Fibroblast of lung (primary cell): ENCODE measurements at regions not wholly inside any gene's neighbourhood (a gene's known extent, or its start where the extent isn't known, plus 50 kb on each side); places are given as distances from the start of the nearest gene placed in this dataset.

Experiments
- DNase-seq, 2 donors: peaks; one replicate each; pipeline versions ENCODE4 v3.0.0 to v3.0.0-alpha.2; 2010; ENCODE audit warnings: low read depth in 2 of 2
- H2AFZ ChIP-seq: 2 replicates; pipeline ENCODE4 v1.5.1; 2012; ENCODE audit warnings: low read length, control low read depth, inconsistent platforms
- H3K27ac ChIP-seq: 2 replicates; pipeline ENCODE4 v1.5.1; 2011; ENCODE audit warnings: low read length, control low read depth; ENCODE audit not compliant: insufficient read depth
- H3K27me3 ChIP-seq: 2 replicates; pipeline ENCODE4 v1.5.1; 2011; ENCODE audit warnings: mild to moderate bottlenecking, low read length; ENCODE audit not compliant: control insufficient read depth, insufficient read depth
- H3K36me3 ChIP-seq: 2 replicates; pipeline ENCODE4 v1.5.1; 2011; ENCODE audit warnings: low read length; ENCODE audit not compliant: control insufficient read depth, insufficient read depth
- H3K4me1 ChIP-seq: 2 replicates; pipeline ENCODE4 v1.5.1; 2011; ENCODE audit warnings: low read length; ENCODE audit not compliant: control insufficient read depth, insufficient read depth; ENCODE audit errors: extremely low read depth
- H3K4me2 ChIP-seq: 2 replicates; pipeline ENCODE4 v1.5.1; 2011; ENCODE audit warnings: low read length, control low read depth; ENCODE audit not compliant: insufficient read depth; ENCODE audit errors: extremely low read depth
- H3K4me3 ChIP-seq, 4 experiments: fragments of 200-600 bp in 1 of 4; sonication (generic) in 1 of 4; replicated peaks in 1 of 4; 2 replicates each; pipeline ENCODE4 v1.5.1; 2011 to 2016; ENCODE audit warnings: low read length in 4 of 4, low read depth in 3 of 4, mild to moderate bottlenecking in 3 of 4, control low read depth in 2 of 4, inconsistent platforms in 1 of 4, mixed read lengths in 1 of 4; ENCODE audit not compliant: insufficient read depth in 1 of 4; ENCODE audit errors: control extremely low read depth in 1 of 4
- H3K79me2 ChIP-seq: 2 replicates; pipeline ENCODE4 v1.5.1; 2012; ENCODE audit warnings: mild to moderate bottlenecking, low read length, inconsistent platforms; ENCODE audit not compliant: control insufficient read depth, insufficient read depth
- H3K9ac ChIP-seq: 2 replicates; pipeline ENCODE4 v1.5.1; 2011; ENCODE audit warnings: mild to moderate bottlenecking, low read length, control low read depth; ENCODE audit not compliant: insufficient read depth
- H3K9me3 ChIP-seq: 2 replicates; pipeline ENCODE4 v1.5.1; 2012; ENCODE audit warnings: low read depth, low read length; ENCODE audit not compliant: control insufficient read depth, insufficient read depth
- H4K20me1 ChIP-seq: 2 replicates; pipeline ENCODE4 v1.5.1; 2011; ENCODE audit warnings: low read length; ENCODE audit not compliant: control insufficient read depth, insufficient read depth; ENCODE audit errors: extremely low read depth
- CTCF ChIP-seq, 2 donors: IDR thresholded peaks in 1 of 2; conservative IDR thresholded peaks in 1 of 2; 1 replicate in 1 of 2; 2 replicates in 1 of 2; pipeline ENCODE4 v1.5.1; 2011 to 2012; ENCODE audit warnings: low read length in 2 of 2, control low read depth in 1 of 2, inconsistent platforms in 1 of 2, low read depth in 1 of 2, mild to moderate bottlenecking in 1 of 2
- EZH2 ChIP-seq: IDR thresholded peaks from 2 replicates; pipeline ENCODE4 v1.5.1; 2012; ENCODE audit warnings: low read length, control low read depth, mild to moderate bottlenecking; ENCODE audit errors: missing control alignments

- Histone ChIP-seq H2AFZ (no peak overlapping the region), H3K9me3 (no peaks in the 10 kb centered on the region), H3K27me3 (no peaks in the 10 kb centered on the region), H3K4me1 (no peaks in the 10 kb centered on the region), H3K79me2 (no peaks in the 10 kb centered on the region), H3K4me3 (no peak overlapping the region), H3K9ac (no peak overlapping the region), H3K27ac (no peak overlapping the region), H3K36me3 (no peaks in the 10 kb centered on the region), H3K4me2 (no peak overlapping the region), H4K20me1 (no peaks in the 10 kb centered on the region)
- DNase-seq: no peak
- no peak for TF ChIP-seq EZH2
- no peak for TF ChIP-seq CTCF (conservative IDR thresholded peaks at IDR 0.05 in 1 of 2, IDR thresholded peaks at IDR 0.05 in 1 of 2; ENCODE audit: low read depth in 1 of 2, low read length in 2 of 2)
Observed at GRCh38 chr6:8558953-8559352, 123.6 kb upstream of the SLC35B3 start.

DNA sequence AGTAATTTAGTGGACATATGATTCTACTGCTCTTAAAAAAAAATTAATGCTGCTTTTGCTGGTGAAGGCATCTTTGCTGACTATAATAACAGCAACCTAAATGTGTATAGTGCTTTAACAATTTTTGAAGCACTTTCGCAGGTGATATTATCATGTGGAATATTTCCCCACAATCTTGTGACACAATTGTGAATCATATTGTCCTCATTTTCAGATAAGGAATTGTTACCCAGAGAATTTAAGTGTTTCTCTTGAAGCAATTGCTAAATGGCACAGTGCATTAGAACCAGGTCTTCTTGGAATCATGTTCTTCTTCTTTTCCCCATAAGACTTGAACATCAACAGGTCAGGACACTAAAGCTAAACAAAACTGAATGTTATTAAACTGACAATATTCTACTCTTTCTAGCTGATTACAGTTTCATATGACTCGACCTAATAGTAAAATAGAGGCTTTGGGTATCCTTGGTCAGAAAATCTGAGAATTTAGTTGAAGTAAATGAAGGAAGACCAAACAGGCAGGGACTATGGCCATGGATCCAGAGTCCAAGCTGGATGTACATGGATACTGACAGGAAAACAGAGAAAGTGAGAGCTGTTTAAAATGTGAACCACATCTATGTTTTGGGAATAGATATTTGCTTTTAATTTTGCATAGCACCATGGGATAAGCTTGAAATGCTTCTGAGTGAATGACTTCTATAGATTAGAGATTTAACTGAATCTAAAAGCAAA is 121.8 kb upstream of the SLC35B3 start:
- Histone ChIP-seq H3K9me3 (no peaks in the 10 kb centered on the region), H3K36me3 (no peaks in the 10 kb centered on the region), H3K4me2 (no peak overlapping the region), H3K4me3 (no peak overlapping the region), H3K4me1 (no peaks in the 10 kb centered on the region), H3K79me2 (no peaks in the 10 kb centered on the region), H4K20me1 (no peaks in the 10 kb centered on the region), H3K9ac (no peak overlapping the region), H3K27me3 (no peaks in the 10 kb centered on the region), H2AFZ (no peak overlapping the region), H3K27ac (no peak overlapping the region)
- DNase-seq: no peak
- no peak for TF ChIP-seq CTCF (conservative IDR thresholded peaks at IDR 0.05 in 1 of 2, IDR thresholded peaks at IDR 0.05 in 1 of 2; ENCODE audit: low read depth in 1 of 2, low read length in 2 of 2)
- no peak for TF ChIP-seq EZH2

GRCh38 chr6:8556370-8557013 is 121.1 kb upstream of the SLC35B3 start:
- Histone ChIP-seq H3K4me2 (no peak overlapping the region), H3K27me3 (no peaks in the 10 kb centered on the region), H2AFZ (no peak overlapping the region), H3K4me1 (no peaks in the 10 kb centered on the region), H3K9ac (no peak overlapping the region), H3K27ac (no peak overlapping the region), H3K36me3 (no peaks in the 10 kb centered on the region), H4K20me1 (no peaks in the 10 kb centered on the region), H3K4me3 (no peak overlapping the region), H3K9me3 (no peaks in the 10 kb centered on the region), H3K79me2 (no peaks in the 10 kb centered on the region)
- TF ChIP-seq CTCF (conservative IDR thresholded peaks at IDR 0.05 in 1 of 2, IDR thresholded peaks at IDR 0.05 in 1 of 2; ENCODE audit: low read depth in 1 of 2, low read length in 2 of 2) (no peak), EZH2 (no peak)
- DNase-seq: peak; percentile 49 to 72
